ENCODE measurements at regions not wholly inside any gene's neighbourhood (a gene's known extent, or its start where the extent isn't known, plus 50 kb on each side); places are given as distances from the start of the nearest gene placed in this dataset.

DNA sequence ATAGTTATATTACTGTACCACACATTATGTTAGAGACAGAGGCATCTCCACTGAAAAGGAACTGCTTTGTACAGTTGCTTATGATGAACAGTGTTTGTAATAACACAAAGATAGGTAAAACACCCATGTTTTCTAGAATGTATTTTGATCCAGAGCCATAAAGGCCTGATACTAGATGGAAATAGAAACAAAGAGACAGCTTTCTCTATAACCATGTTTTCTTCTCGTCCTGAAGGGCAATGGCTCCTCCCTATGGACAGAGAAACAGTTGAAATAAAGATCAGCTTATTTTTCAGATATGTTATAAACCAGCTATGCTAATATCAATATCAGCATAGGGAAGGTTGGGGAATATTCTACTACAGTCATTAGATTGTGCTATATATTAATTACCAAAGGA, 109.2 kb downstream of the ATXN7L3B start:
- TF ChIP-seq, protein P1, sequence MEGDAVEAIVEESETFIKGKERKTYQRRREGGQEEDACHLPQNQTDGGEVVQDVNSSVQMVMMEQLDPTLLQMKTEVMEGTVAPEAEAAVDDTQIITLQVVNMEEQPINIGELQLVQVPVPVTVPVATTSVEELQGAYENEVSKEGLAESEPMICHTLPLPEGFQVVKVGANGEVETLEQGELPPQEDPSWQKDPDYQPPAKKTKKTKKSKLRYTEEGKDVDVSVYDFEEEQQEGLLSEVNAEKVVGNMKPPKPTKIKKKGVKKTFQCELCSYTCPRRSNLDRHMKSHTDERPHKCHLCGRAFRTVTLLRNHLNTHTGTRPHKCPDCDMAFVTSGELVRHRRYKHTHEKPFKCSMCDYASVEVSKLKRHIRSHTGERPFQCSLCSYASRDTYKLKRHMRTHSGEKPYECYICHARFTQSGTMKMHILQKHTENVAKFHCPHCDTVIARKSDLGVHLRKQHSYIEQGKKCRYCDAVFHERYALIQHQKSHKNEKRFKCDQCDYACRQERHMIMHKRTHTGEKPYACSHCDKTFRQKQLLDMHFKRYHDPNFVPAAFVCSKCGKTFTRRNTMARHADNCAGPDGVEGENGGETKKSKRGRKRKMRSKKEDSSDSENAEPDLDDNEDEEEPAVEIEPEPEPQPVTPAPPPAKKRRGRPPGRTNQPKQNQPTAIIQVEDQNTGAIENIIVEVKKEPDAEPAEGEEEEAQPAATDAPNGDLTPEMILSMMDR (IDR thresholded peaks at IDR 0.05) = peak; percentile 84
- TF ChIP-seq ZFX (IDR thresholded peaks at IDR 0.05; ENCODE audit: borderline replicate concordance) = no peak
